ENCODE measurements at regions not wholly inside any gene's neighbourhood (a gene's known extent, or its start where the extent isn't known, plus 50 kb on each side); places are given as distances from the start of the nearest gene placed in this dataset.

DNA sequence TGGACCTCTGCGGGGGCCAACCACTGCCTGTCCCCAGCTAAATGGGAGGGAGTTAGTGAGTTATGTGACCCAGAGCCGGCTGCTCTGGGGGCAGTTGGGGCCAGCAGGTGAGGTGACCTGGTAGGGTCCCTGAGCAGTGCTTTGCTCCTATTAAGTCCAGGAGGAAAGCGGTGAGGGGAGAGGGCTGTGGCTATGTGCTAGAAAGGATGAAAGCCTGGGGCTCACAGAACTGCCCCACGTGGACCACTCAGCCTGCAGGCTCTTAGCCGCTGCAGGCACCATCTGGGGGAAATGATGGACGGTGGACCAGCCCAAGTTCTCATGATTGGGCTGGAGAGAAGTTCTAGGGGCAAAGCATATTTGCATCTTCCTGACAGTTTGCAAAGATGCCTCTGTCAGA is 67.6 kb upstream of the ZNF536 start:
- H3K9me2 ChIP-seq (ENCODE audit: insufficient read depth) = no peaks in the 10 kb centered on the region
- H3K36me3 ChIP-seq (ENCODE audit: control insufficient read depth in 1 of 2, insufficient read depth in 2 of 2, low read length in 2 of 2) = no peaks in the 10 kb centered on the region
- BruUV-seq (replicated peaks) = no TSS peak
- no peaks in the 10 kb centered on the region for H3K4me1 ChIP-seq (ENCODE audit: control insufficient read depth in 1 of 2, insufficient read depth in 2 of 2, low read length in 2 of 2)
- H3K27me3 ChIP-seq (ENCODE audit: insufficient read depth, low read length) = peaks cover 66% of the 10 kb centered on the region
- CTCF ChIA-PET = no interaction called here
- no peak overlapping the region for H2AFZ ChIP-seq (ENCODE audit: low read depth, low read length, poor library complexity, severe bottlenecking)
- H3K9me3 ChIP-seq (ENCODE audit: control insufficient read depth in 1 of 2, insufficient read depth in 1 of 2, low read depth in 1 of 2, low read length in 2 of 2) = no peaks in the 10 kb centered on the region
- TF ChIP-seq, protein P1, sequence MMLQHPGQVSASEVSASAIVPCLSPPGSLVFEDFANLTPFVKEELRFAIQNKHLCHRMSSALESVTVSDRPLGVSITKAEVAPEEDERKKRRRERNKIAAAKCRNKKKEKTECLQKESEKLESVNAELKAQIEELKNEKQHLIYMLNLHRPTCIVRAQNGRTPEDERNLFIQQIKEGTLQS (IDR thresholded peaks at IDR 0.05) = no peak
- TF ChIP-seq ELF1 (IDR thresholded peaks at IDR 0.05; ENCODE audit: borderline replicate concordance, low read depth) (no peak), EGR1 (IDR thresholded peaks at IDR 0.05; ENCODE audit: low read depth) (no peak), POLR2A (IDR thresholded peaks at IDR 0.05; ENCODE audit: borderline replicate concordance, extremely low read depth, insufficient read depth, insufficient read length) (no peak), ZFX (IDR thresholded peaks at IDR 0.05) (no peak), SIN3A (IDR thresholded peaks at IDR 0.05; ENCODE audit: low read depth) (no peak), FOSL1 (IDR thresholded peaks at IDR 0.05; ENCODE audit: low read depth) (no peak), ZNF274 (IDR thresholded peaks at IDR 0.05; ENCODE audit: low read depth, low read length) (no peak), EZH2 (IDR thresholded peaks at IDR 0.05) (no peak), RAD21 (IDR thresholded peaks at IDR 0.05; ENCODE audit: low read depth) (no peak), YY1 (IDR thresholded peaks at IDR 0.05; ENCODE audit: extremely low read depth, insufficient replicate concordance, low read depth, low read length) (no peak), SRF (IDR thresholded peaks at IDR 0.05; ENCODE audit: low read depth) (no peak), JUND (IDR thresholded peaks at IDR 0.05) (no peak), EZH2phosphoT487 (IDR thresholded peaks at IDR 0.05; ENCODE audit: borderline replicate concordance) (no peak), POLR2AphosphoS5 (IDR thresholded peaks at IDR 0.05; ENCODE audit: low read depth, low read length) (no peak), TCF7L2 (IDR thresholded peaks at IDR 0.05; ENCODE audit: borderline replicate concordance, extremely low read depth, insufficient read depth, insufficient read length) (no peak), SP1 (IDR thresholded peaks at IDR 0.05; ENCODE audit: low read depth) (no peak)
- TF ChIP-seq, protein P2, sequence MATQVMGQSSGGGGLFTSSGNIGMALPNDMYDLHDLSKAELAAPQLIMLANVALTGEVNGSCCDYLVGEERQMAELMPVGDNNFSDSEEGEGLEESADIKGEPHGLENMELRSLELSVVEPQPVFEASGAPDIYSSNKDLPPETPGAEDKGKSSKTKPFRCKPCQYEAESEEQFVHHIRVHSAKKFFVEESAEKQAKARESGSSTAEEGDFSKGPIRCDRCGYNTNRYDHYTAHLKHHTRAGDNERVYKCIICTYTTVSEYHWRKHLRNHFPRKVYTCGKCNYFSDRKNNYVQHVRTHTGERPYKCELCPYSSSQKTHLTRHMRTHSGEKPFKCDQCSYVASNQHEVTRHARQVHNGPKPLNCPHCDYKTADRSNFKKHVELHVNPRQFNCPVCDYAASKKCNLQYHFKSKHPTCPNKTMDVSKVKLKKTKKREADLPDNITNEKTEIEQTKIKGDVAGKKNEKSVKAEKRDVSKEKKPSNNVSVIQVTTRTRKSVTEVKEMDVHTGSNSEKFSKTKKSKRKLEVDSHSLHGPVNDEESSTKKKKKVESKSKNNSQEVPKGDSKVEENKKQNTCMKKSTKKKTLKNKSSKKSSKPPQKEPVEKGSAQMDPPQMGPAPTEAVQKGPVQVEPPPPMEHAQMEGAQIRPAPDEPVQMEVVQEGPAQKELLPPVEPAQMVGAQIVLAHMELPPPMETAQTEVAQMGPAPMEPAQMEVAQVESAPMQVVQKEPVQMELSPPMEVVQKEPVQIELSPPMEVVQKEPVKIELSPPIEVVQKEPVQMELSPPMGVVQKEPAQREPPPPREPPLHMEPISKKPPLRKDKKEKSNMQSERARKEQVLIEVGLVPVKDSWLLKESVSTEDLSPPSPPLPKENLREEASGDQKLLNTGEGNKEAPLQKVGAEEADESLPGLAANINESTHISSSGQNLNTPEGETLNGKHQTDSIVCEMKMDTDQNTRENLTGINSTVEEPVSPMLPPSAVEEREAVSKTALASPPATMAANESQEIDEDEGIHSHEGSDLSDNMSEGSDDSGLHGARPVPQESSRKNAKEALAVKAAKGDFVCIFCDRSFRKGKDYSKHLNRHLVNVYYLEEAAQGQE (IDR thresholded peaks at IDR 0.05; ENCODE audit: low read depth) = no peak
- TF ChIP-seq, protein P3, sequence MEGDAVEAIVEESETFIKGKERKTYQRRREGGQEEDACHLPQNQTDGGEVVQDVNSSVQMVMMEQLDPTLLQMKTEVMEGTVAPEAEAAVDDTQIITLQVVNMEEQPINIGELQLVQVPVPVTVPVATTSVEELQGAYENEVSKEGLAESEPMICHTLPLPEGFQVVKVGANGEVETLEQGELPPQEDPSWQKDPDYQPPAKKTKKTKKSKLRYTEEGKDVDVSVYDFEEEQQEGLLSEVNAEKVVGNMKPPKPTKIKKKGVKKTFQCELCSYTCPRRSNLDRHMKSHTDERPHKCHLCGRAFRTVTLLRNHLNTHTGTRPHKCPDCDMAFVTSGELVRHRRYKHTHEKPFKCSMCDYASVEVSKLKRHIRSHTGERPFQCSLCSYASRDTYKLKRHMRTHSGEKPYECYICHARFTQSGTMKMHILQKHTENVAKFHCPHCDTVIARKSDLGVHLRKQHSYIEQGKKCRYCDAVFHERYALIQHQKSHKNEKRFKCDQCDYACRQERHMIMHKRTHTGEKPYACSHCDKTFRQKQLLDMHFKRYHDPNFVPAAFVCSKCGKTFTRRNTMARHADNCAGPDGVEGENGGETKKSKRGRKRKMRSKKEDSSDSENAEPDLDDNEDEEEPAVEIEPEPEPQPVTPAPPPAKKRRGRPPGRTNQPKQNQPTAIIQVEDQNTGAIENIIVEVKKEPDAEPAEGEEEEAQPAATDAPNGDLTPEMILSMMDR (IDR thresholded peaks at IDR 0.05 in 2 of 3, conservative IDR thresholded peaks at IDR 0.05 in 1 of 3; ENCODE audit: borderline replicate concordance in 1 of 3, insufficient read depth in 1 of 3, low read depth in 2 of 3, low read length in 2 of 3) = no peak
- TF ChIP-seq, protein P4, sequence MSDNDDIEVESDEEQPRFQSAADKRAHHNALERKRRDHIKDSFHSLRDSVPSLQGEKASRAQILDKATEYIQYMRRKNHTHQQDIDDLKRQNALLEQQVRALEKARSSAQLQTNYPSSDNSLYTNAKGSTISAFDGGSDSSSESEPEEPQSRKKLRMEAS (IDR thresholded peaks at IDR 0.05) = no peak
- no peak overlapping the region for H3K9ac ChIP-seq (ENCODE audit: low read length)
- no peaks in the 10 kb centered on the region for H4K20me1 ChIP-seq (ENCODE audit: insufficient read depth)
- ATAC-seq (no peak), DNase-seq (ENCODE audit: low read depth, low spot score) (no peak)
- no peak overlapping the region for H3K4me2 ChIP-seq (ENCODE audit: low read length)
- intact Hi-C loops (cut with micrococcal nuclease) = no loop called here
- RAD21 ChIA-PET (ENCODE audit: low non-redundant PET in 1 of 2, low total read pairs in 2 of 2, uncharacterized antibody in 2 of 2, unreplicated experiment in 2 of 2) = no interaction called here
- POLR2A ChIA-PET = no interaction called here
- H3K79me2 ChIP-seq (ENCODE audit: insufficient read depth, low read length) = no peaks in the 10 kb centered on the region
- no peak overlapping the region for H3K4me3 ChIP-seq (replicated peaks in 1 of 2; ENCODE audit: low read depth in 1 of 2, low read length in 2 of 2)
- no peak overlapping the region for H3K27ac ChIP-seq (ENCODE audit: low read depth, low read length)
